Keratinocyte (primary cell): ENCODE measurements at regions not wholly inside any gene's neighbourhood (a gene's known extent, or its start where the extent isn't known, plus 50 kb on each side); places are given as distances from the start of the nearest gene placed in this dataset.

Experiments
- CTCF ChIP-seq, 3 experiments: IDR thresholded peaks in 1 of 3; conservative IDR thresholded peaks in 1 of 3; optimal IDR thresholded peaks in 1 of 3; 2 replicates in 2 of 3; 3 replicates in 1 of 3; pipeline versions ENCODE3 to v1.5.1; 2011; ENCODE audit warnings: low read length in 3 of 3, mild to moderate bottlenecking in 3 of 3, moderate library complexity in 2 of 3, control low read depth in 1 of 3, inconsistent platforms in 1 of 3; ENCODE audit not compliant: insufficient read depth in 2 of 3; ENCODE audit errors: extremely low read depth in 1 of 3
- EZH2 ChIP-seq: IDR thresholded peaks from one replicate; pipeline ENCODE4 v1.6.1; 2012; ENCODE audit warnings: inconsistent platforms, mild to moderate bottlenecking, low read length, moderate library complexity

GRCh38 chr2:33709951-33710350, 110.9 kb upstream of the FAM98A start:
- TF ChIP-seq CTCF (optimal IDR thresholded peaks at IDR 0.05 in 1 of 3, IDR thresholded peaks at IDR 0.05 in 1 of 3, conservative IDR thresholded peaks at IDR 0.05 in 1 of 3; ENCODE audit: extremely low read depth in 1 of 3, insufficient read depth in 2 of 3, low read length in 3 of 3) = no peak
- TF ChIP-seq EZH2 = no peak
